Stimulated activated CD4-positive, alpha-beta T cell treated with anti-CD3 and anti-CD28 coated beads, Interleukin-12 subunit alpha, Interleukin-12 subunit beta, amount 100 ng/mL, for 48 hours (primary cell): ENCODE measurements at regions not wholly inside any gene's neighbourhood (a gene's known extent, or its start where the extent isn't known, plus 50 kb on each side); places are given as distances from the start of the nearest gene placed in this dataset.
"Not testable (repeated sequence)": the region's sequence is repeated elsewhere in the genome, so short reads cannot be mapped to it uniquely, and the experiment has no call there.

Source experiments
- DNase-seq, 3 donors: peaks; one replicate each; pipeline ENCODE4 v3.0.0-alpha.2; 2020; ENCODE audit warnings: low read depth in 2 of 3, low spot score in 1 of 3

DNA sequence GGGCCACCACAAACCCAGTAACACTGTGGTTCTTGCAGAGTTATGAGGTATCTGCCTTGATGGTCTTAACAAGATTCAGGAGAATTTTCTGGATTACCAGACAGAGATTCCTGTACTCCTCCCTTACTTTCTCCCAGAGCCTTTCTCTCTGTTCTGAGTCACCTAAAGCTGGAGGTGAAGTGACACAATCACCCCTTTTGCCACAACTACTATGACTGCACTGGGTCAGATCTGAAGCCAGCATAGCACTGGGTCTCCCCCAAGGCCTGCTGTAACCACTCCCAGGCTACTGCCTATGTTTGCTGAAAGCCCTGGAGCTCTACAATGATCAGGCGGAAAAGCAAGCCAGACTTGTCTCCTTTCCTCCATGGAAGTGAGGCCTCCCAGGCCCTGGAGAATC, 156.7 kb upstream of the NEGR1 start:
- no peak for DNase-seq

DNA sequence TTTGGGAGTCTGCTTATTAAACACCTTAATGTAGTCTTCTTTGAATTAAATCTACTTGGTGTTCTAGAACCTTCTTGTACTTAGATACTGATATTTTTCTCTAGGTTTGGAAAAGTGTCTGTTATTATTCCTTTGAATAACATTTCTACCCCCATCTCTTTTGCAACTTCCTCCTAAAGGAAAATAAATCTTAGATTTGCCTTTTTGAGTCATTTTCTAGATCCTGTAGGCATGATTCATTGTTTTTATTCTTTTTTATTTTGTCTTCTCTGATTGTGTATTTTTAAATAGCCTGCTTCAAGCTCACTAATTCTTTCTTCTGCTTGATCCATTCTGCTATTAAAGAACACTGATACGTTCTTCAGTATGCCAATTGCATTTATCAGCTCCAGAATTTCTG, 155.9 kb upstream of the NEGR1 start:
- DNase-seq: no peak

DNA sequence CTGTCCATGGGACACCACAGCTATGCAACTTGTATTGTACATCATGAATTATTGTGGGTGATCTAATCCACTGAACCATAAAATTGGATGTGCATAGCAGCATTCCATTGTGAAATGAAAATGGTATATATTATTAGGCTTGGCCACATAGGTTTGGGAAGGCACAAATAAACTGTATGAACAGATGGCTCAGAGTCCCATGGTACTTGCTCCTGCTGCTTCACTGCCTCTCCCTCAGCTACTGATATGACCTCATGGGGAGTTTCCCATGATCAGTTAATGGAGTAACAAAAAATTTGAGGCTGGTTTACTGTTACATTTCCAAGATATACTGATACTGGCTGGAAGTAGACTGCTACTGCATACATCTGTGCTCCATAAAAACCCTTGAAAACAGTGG, 152.7 kb upstream of the NEGR1 start:
- no peak for DNase-seq

DNA sequence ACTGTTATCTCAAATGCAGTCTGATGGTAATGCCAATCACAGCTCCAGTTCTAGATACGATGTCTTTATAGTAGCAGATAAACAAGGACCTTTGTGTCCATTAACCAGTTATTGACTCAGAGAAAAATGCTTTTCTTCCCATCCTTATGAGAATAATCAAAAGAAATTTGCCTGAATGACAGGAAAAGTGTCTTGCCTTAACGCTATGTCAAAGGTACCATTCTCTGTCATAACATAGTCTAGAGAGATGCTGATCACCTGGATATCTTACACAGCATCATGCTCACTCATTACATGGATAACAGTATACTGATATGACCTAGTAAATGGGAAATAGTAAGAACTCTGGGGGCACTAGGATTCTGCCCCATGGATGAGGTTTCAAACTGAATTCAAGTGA, 151.7 kb upstream of the NEGR1 start:
- no peak for DNase-seq

DNA sequence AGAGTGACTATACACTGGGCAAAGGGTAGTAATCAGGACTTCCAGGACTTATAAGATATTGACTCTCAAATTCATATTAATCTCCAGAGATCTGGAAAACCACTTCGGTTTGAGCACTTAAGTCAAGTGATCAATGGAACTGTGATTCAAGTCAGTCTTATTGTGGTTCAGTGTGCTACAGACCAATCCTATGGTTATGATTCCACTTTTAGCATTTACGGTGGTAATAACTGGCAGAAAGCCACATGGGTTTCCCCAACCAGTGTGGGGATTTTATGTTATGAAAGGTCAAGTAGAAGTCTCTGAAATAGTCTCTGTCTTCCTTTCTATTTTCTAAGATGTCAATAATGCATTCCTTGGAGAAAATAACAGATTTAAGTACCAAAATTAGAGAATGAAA, 151.3 kb upstream of the NEGR1 start:
- DNase-seq: no peak

DNA sequence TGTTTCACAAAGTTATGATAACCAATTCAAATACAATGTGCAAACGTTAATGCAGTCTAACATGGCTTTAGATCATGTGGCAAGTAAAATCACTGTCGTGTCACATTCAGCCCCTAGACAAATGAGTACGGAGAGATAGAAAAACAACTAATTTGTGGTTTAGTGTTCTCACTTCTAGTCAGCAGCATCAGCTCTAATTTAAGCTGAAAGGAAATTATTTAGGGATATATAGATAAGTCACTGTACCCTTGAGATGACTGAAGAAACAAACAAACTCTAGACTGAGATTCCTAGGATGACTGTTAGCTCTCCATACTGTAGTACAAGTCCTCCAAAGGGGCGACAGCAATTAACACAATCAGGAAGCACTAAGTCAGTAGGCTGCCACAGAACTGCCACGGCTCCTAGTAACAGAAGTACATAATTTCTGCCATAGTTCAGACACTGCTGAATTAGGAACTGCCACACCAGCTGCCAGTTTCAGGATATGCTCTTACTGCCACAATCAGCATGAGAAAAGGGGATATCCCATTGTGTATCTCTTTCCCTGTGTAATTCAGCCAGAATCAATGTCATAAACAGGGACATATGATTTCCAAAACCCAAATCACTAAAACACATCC, 150.4 kb upstream of the NEGR1 start:
- no peak for DNase-seq

DNA sequence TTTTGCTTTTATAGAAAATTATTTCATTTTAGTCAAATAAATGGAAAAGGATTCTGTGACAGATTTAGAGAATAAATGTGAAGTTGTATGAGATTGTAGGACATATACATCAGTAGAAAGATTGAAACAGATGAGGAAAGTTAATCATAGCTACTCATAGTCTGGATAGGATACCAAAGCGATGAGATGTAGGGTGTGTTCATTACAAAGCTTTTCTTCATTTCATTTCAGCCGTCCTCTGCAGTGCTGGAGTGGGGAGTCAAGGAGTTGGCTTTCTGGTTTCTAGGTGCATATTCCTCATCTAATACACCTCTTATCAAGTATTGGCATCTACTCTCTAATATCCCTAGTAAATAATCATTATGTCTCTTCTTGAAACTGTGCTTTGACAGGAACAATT, 149.5 kb upstream of the NEGR1 start:
- DNase-seq: no peak

DNA sequence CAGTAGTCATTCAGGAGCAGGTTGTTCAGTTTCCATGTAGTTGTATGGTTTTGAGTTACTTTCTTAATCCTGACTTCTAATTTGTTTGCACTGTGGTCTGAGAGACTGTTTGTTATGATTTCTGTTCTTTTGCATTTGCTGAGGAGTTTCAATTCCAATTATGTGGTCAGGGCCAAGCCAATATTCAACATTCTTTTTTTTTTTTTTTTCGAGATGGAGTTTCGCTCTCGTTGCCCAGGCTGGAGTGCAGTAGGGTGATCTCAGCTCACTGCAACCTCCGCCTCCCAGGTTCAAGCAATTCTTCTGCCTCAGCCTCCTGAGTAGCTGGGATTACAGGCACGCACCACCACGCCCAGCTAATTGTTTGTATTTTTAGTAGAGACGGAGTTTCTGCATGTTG, 145.9 kb upstream of the NEGR1 start:
- not testable (repeated sequence) for DNase-seq

DNA sequence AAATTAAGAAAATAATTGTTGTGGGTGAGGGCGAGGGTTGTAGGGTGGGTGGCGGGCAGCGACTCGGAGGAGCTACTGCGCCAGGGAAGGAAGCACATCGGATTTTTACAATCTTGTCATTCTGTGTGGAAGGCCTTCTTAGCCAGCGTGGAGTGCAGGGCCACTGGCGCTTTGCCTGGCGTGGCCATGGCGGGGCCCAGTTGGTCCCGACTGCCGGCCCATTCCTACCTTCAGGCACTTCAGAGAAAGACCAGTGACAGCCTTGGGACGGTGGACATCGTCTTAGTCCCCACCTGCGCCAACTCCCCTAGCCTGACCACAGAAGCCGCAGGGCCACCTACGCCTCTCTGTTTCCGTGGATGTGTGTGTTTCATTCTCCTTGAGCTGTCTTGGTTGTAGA, 136.9 kb upstream of the NEGR1 start:
- no peak for DNase-seq

DNA sequence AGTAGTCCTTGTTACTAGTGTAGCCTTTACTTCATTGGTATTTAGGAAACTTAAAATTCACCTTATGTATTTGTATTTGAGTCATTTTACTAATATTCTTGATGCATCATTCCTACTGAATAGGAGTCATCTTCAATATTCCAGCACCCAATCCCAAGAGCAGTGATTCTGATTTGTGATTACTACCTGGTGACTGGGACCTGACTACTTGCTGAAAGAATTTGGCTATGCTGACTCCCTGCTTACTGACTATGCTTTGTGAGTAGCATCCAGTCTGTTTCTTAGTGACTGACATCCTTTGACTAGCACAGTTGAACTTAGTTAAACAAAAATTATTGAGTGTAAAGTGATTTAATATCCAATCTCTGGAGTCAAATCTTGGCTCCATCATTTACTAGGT, 129.9 kb upstream of the NEGR1 start:
- no peak for DNase-seq

DNA sequence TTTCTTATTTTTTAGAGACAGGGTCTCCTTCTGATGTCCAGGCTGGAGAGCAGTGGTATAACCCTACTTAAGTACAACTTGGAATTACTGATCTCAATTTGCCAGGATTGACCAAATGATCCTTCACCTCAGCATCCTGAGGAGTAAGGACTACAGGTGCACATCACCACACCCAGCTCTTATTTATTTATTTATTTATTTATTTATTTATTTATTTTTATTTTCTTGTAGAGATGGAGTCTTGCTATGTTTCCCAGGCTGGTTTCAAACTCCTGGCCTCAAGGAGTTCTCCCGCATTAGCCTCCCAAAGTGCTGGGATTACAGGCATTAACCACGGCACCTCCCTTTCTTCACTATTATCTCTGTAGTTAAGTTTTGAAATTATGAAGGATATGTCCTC, 117.5 kb upstream of the NEGR1 start:
- DNase-seq: no peak

DNA sequence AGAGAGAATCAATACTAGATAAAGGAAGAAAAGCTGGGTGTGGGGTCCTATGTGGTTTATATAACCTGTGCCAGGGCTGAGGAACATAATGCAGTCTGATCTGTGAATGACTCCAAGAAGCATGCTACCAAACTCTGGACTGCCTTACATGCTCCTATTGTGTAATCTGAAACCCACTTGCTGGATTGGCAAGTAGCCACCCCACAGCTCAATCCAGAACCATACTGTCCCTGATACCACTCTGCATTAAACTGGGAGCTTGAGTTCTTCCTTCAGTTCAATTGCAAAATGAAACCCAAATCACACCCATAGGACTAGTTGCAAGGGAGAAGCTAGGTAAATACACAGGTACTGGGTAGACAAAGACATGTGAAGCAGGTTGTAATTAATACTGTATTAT, 115.4 kb upstream of the NEGR1 start:
- no peak for DNase-seq

DNA sequence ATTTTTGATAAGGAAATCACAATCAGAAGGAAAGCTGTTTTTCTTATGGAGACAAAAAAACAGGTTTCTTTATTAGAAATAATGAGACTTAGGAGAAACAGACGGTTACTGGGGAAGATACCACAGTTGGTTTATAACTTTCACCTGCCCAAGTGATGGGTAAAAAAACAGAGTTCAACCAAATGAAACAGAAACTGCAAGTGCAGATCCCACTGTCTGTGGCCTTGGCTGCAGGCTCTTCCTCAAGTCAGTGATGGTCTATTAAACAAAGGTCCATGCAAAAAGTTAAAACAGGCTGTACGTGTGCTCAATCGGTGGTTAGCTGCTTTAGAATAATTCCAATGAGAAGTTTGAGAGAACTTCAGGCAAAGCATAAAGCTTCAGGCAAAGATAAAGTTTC, 112.1 kb upstream of the NEGR1 start:
- DNase-seq: no peak

DNA sequence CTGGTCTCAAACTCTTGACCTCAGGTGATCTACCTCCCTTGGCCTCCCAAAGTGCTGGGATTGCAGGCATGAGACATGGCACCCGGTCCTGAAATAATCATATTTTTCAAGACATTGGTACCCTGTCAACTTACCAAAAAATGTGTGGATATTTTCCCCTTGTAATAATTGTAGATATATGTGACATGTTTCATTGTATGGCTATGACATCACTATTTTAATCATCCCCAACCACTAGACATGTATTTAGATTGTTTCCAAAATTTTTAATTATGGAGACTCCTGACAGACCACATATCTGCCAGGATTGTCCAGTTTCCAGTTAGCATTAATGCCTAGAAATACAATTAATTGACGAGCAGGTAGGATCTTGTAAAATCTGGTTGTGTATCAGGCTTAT, 96.7 kb upstream of the NEGR1 start:
- DNase-seq: no peak

DNA sequence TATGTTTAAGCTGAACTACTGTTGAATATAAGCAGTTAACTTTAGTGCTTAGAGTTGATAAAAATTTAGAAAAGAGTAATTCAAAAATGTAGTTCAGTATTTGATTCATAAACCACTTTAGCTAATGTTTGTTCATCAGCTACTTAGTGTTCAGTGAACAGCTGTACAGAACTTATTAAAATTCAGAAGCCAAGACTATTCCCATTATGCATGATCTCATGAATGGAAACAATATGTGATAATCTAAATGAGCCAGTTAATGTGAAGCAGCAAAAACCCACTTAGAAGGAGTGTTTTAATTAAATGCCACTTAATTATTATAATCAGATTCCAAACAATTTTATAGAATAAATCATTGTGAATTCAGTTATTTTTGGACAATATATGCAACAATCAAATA, 92.9 kb upstream of the NEGR1 start:
- no peak for DNase-seq

DNA sequence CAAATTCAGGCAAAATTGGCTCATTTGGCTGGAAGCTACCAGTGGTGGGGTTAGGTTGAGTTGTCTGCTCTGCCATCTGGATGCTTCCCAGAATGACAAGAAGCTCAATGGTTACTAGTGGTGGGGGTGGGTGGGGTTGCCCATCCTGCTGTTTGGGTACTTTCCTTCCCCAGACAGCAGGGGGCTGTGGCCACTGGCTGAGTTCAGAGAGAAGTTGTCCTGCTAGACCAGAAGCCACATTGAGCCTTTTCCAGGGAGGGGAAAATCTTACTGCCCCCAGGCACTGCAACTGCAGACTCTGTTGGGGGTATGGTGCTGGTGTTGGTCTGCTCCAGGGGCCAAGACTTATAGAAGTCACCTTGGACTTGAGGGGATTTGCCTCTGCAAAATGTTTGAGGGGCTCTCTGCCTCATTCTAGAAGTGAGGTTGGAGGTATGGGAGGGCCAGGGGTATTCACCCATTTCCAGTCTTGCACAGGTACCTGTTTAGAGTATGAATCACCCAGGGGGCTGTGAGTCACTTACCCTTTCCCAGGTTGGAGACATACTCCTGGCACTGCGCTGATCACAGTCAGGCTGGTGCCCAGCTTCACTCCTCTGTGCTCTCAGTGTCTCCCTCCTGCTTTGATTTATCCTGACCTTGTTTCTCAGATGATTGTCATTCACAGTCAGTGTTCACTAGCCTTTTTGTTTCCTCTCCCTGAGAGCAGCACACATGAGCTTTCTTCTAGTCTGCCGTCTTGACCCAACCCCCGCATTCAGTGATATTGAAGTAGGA, 89.1 kb upstream of the NEGR1 start:
- no peak for DNase-seq

DNA sequence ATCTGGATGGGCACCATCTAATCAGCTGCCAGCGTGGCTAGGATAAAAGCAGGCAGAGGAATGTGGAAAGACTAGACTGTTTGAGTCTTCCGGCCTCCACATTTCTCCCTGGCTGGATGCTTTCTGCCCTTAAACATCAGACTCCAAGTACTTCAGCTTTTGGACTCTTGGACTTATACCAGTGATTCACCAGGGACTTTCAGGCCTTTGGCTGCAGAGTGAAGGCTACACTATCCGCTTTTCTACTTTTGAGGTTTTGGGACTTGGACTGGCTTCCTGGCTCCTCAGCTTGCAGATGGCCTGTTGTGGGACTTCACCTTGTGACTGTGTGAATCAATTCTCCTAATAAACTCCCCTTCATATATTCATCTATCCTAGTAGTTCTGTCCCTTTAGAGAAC, 88.5 kb upstream of the NEGR1 start:
- DNase-seq: not testable (repeated sequence)

DNA sequence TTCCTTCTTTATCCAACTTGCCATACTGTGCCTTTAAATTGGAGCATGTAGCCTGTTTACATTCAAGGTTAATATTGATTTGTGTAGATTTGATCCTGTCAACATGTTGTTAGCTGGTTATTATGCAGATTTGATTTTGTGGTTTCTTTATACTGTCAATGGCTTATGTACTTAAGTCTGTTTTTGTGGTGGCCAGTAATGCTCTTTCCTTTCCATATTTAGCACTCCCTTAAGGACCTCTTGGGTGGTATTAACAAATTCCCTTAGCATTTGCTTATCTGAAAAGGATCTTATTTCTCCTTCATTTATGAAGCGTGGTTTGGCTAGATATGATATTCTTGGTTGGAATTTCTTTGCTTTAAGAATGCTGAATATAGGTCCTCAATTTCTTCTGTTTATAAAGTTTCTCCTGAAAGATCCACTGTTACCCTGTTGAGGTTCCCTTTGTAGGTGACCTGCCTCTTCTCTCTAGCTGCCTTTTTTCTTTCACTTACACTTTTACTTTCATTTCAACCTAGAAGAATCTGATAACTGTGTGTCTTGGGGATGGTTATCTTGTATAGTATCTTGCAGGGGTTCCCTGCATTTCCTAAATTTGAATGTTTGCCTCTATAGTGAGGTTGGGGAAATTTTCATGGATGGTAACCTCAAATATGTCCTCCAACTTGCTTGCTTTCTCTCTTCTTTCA, 86.9 kb upstream of the NEGR1 start:
- DNase-seq: no peak

DNA sequence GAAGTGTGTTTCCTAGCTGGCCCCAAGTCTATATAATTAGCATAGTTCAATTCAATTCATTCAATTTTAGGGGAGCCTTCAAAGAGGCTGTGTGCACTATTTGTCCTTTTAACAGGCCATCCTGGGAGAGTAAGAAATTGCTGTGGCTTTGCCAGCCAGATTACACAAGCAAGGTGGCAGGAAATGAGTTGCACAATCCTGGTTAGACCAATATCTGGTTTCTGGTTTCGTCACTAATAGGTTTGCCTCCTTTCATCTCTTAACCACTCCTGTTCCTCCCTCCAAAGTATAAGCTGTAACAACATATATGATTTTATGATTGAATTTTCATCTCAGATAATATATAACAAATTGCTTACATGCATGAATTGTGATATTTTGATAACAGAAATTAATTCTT, 84.1 kb upstream of the NEGR1 start:
- DNase-seq: no peak

DNA sequence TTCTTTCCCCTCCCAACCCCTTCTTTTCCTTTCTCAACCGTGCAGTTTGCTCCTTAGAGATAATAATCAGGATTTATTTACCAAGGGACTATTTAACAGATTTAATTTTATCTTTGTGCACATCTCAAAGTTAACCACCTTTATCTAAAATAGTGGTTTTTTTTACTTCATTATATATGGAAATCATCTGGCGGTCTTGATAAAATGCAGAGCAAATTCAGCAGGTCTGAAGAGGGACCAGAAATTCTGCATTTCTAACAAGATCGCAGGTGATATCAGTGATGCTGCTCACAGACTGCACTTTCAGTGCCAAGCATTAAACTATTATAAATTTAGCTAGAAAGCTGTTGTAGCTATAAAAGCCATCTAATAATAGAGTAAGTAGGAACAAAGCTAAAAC, 83.4 kb upstream of the NEGR1 start:
- no peak for DNase-seq

DNA sequence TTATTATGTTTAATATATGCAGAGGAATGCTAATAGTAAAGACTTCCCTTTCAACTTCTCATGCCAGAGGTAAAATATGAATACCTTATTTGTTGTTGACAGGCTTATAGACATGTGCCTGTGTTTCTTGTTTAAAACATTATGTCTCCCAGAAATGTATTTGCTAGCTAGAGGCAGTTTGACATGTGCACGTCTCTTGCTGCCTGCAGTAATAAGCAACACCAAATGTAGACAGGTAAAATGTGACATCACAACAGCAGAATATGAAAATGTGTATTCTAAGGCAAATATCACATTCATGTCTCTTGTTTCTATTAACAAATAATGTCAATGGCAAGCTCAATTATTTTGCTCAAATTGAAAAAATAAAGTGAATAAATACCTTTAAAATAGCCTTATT, 80.2 kb upstream of the NEGR1 start:
- DNase-seq: no peak

DNA sequence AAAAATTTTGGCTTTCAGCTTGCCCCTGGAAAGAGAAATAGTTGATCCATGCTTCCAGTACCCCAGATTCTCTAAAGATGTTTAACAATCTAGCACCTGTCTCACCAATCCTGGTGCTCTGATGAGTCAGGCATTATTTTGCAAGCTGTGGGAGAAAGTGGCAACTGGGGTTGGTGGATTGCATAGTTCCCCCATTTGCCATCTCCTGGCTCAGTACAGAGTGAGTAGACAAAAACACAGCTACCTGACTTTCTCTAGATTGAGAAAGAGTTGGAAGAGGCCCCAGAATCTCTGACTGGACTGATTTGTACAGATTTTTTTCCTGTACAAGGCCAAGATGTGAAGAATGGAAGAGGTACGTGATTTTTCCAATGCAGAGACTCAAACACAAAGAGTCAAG, 75.1 kb upstream of the NEGR1 start:
- DNase-seq: no peak

DNA sequence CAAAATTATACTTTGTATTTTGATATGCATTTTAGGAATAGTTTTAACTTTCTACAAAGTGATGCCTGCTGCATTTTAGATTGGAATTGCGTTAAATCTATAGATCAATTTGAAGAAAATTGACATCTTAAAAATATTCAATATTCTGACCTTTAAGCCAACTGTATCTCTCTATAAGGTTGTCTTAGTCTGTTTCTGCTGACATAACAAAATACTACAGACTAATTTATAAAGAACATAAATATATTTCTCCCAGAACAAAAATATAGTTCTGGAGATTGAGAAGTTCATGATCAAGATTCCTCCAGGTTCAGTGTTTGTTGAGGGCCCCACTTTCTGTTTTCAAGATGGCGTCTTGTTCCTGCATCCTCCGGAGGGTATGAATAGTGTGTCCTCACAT, 73.6 kb upstream of the NEGR1 start:
- no peak for DNase-seq
